Osteoblast (primary cell): ENCODE measurements at regions not wholly inside any gene's neighbourhood (a gene's known extent, or its start where the extent isn't known, plus 50 kb on each side); places are given as distances from the start of the nearest gene placed in this dataset.

Source experiments
- DNase-seq: peaks from one replicate; pipeline ENCODE4 v3.0.0; 2011; ENCODE audit warnings: low spot score, mixed read lengths; ENCODE audit not compliant: insufficient read length; ENCODE audit errors: missing footprints
- H2AFZ ChIP-seq: 2 replicates; pipeline ENCODE4 v1.6.0; 2011; ENCODE audit warnings: mild to moderate bottlenecking, low read length
- H3K27ac ChIP-seq: 2 replicates; pipeline ENCODE4 v1.5.1; 2011; ENCODE audit warnings: mild to moderate bottlenecking, low read depth, low read length, moderate library complexity
- H3K27me3 ChIP-seq: 2 replicates; pipeline ENCODE4 v1.6.0; 2012; ENCODE audit warnings: mild to moderate bottlenecking, control low read depth, inconsistent platforms, low read length, moderate library complexity; ENCODE audit not compliant: insufficient read depth
- H3K36me3 ChIP-seq: 2 replicates; pipeline ENCODE4 v1.5.1; 2011; ENCODE audit warnings: mild to moderate bottlenecking, low read length, control low read depth, moderate library complexity; ENCODE audit not compliant: insufficient read depth
- H3K4me1 ChIP-seq: 2 replicates; pipeline ENCODE4 v1.5.1; 2011; ENCODE audit warnings: mild to moderate bottlenecking, low read length, control low read depth, moderate library complexity; ENCODE audit not compliant: insufficient read depth
- H3K4me2 ChIP-seq: 2 replicates; pipeline ENCODE4 v1.6.0; 2011; ENCODE audit warnings: mild to moderate bottlenecking, low read length; ENCODE audit not compliant: insufficient read depth
- H3K4me3 ChIP-seq: fragments of 200-600 bp; sonication (generic); 3 replicates; pipeline ENCODE4 v1.5.1; 2012; ENCODE audit warnings: mild to moderate bottlenecking, low read length, inconsistent platforms; ENCODE audit not compliant: insufficient read depth
- H3K79me2 ChIP-seq: 2 replicates; pipeline ENCODE4 v1.6.0; 2012; ENCODE audit warnings: mild to moderate bottlenecking, low read length, control low read depth, inconsistent platforms; ENCODE audit not compliant: insufficient read depth
- H3K9me3 ChIP-seq: 2 replicates; pipeline ENCODE4 v1.5.1; 2011; ENCODE audit warnings: low read depth, low read length, control low read depth
- H4K20me1 ChIP-seq: 2 replicates; pipeline ENCODE4 v1.6.0; 2012; ENCODE audit warnings: mild to moderate bottlenecking, low read length, control low read depth; ENCODE audit not compliant: insufficient read depth
- CTCF ChIP-seq: IDR thresholded peaks from 2 replicates; pipeline ENCODE4 v1.5.1; 2011; ENCODE audit warnings: mild to moderate bottlenecking, low read depth, low read length, moderate library complexity; ENCODE audit errors: extremely low read depth

GRCh38 chr6:45830441-45831139 lies 185.1 kb downstream of the CLIC5 start:
- Histone ChIP-seq H3K79me2 (no peaks in the 10 kb centered on the region), H4K20me1 (no peaks in the 10 kb centered on the region), H3K27ac (no peak overlapping the region), H3K4me3 (no peak overlapping the region), H3K4me2 (peak overlapping the region; percentile 24), H3K4me1 (peaks cover 9% of the 10 kb centered on the region), H3K9me3 (no peaks in the 10 kb centered on the region), H3K27me3 (no peaks in the 10 kb centered on the region), H2AFZ (peak overlapping the region; percentile 15), H3K36me3 (no peaks in the 10 kb centered on the region)
- no peak for DNase-seq
- no peak for TF ChIP-seq CTCF

- H3K36me3 ChIP-seq: no peaks in the 10 kb centered on the region
Observed at GRCh38 chr6:45829873-45830272, 185.8 kb downstream of the CLIC5 start.

GRCh38 chr6:45827952-45828530 lies 187.6 kb downstream of the CLIC5 start:
- Histone ChIP-seq H3K79me2 (no peaks in the 10 kb centered on the region), H3K27me3 (no peaks in the 10 kb centered on the region), H3K4me3 (no peak overlapping the region), H3K27ac (no peak overlapping the region), H3K36me3 (no peaks in the 10 kb centered on the region), H2AFZ (no peak overlapping the region), H3K4me2 (no peak overlapping the region), H3K4me1 (peaks cover 9% of the 10 kb centered on the region), H4K20me1 (no peaks in the 10 kb centered on the region), H3K9me3 (no peaks in the 10 kb centered on the region)
- no peak for DNase-seq
- TF ChIP-seq CTCF: no peak

More at GRCh38 chr6:45829873-45830272, 185.8 kb downstream of the CLIC5 start:
- Histone ChIP-seq H2AFZ (no peak overlapping the region), H3K4me2 (peak overlapping the region; percentile 24), H3K4me1 (peaks cover 9% of the 10 kb centered on the region), H3K9me3 (no peaks in the 10 kb centered on the region), H4K20me1 (no peaks in the 10 kb centered on the region), H3K27ac (no peak overlapping the region), H3K79me2 (no peaks in the 10 kb centered on the region), H3K27me3 (no peaks in the 10 kb centered on the region), H3K4me3 (no peak overlapping the region)
- no peak for TF ChIP-seq CTCF
- DNase-seq: no peak

- no peaks in the 10 kb centered on the region for H3K79me2 ChIP-seq
- no peak overlapping the region for H3K4me2 ChIP-seq
- H3K27ac ChIP-seq: no peak overlapping the region
- DNase-seq: no peak
- H3K27me3 ChIP-seq: no peaks in the 10 kb centered on the region
- no peak overlapping the region for H2AFZ ChIP-seq
- no peak for TF ChIP-seq CTCF
- no peaks in the 10 kb centered on the region for H3K9me3 ChIP-seq
- H4K20me1 ChIP-seq: no peaks in the 10 kb centered on the region
- no peaks in the 10 kb centered on the region for H3K36me3 ChIP-seq
- H3K4me1 ChIP-seq: no peaks in the 10 kb centered on the region
- no peak overlapping the region for H3K4me3 ChIP-seq
Observed at GRCh38 chr6:45822873-45823272, 192.8 kb downstream of the CLIC5 start.
